ENCODE measurements at regions not wholly inside any gene's neighbourhood (a gene's known extent, or its start where the extent isn't known, plus 50 kb on each side); places are given as distances from the start of the nearest gene placed in this dataset.
A peak's percentile ranks its signal among the peaks of the same experiment; 100 is the strongest.
"Not testable (repeated sequence)": the region's sequence is repeated elsewhere in the genome, so short reads cannot be mapped to it uniquely, and the experiment has no call there.

GRCh38 chr15:83335542-83335941 lies 51.1 kb upstream of the BNC1 start:
- DNase-seq (ENCODE audit: low spot score); in situ Hi-C loops (cut with HindIII; ENCODE audit: low sequenced_read_pairs): not testable (repeated sequence)

- DNase-seq (ENCODE audit: low spot score), result no peak
- in situ Hi-C loops (cut with HindIII; ENCODE audit: low sequenced_read_pairs), result no loop called here
Measured at GRCh38 chr15:83339396-83339795, 54.9 kb upstream of the BNC1 start.

GRCh38 chr15:83340087-83340486 lies 55.6 kb upstream of the BNC1 start:
- in situ Hi-C loops (cut with HindIII; ENCODE audit: low sequenced_read_pairs), result no loop called here
- DNase-seq (ENCODE audit: low spot score), result no peak

GRCh38 chr15:83346342-83346741 lies 61.9 kb upstream of the BNC1 start:
- in situ Hi-C loops (cut with HindIII; ENCODE audit: low sequenced_read_pairs), result no loop called here
- DNase-seq (ENCODE audit: low spot score), result no peak

DNA sequence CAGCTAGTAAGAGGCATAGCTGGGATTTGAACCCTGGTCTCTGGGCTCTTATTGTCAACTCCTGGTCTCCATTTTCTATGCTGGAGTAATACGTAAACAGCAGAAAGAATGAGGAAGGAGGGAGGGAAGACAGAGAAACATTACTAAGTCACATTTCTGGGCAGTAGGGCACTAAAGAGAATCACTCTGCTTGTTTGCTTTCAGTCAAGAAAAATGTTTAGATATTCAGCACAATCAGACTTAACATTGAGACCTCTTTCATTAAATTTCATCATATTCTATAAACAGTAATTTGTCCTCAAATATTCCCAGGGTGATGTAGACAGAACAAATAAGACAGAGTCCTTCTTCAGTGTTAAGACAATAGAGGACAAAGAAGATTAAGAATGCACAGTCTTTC lies 67.7 kb upstream of the BNC1 start:
- no peak for DNase-seq (ENCODE audit: low spot score)
- in situ Hi-C loops (cut with HindIII; ENCODE audit: low sequenced_read_pairs), result no loop called here

- in situ Hi-C loops (cut with HindIII; ENCODE audit: low sequenced_read_pairs), result no loop called here
- DNase-seq (ENCODE audit: low spot score), result no peak
Measured at GRCh38 chr15:83356501-83357399, 72.3 kb upstream of the BNC1 start.

- in situ Hi-C loops (cut with HindIII; ENCODE audit: low sequenced_read_pairs), result no loop called here
- no peak for DNase-seq (ENCODE audit: low spot score)
Measured at GRCh38 chr15:83358972-83359564, 74.6 kb upstream of the BNC1 start.

DNA sequence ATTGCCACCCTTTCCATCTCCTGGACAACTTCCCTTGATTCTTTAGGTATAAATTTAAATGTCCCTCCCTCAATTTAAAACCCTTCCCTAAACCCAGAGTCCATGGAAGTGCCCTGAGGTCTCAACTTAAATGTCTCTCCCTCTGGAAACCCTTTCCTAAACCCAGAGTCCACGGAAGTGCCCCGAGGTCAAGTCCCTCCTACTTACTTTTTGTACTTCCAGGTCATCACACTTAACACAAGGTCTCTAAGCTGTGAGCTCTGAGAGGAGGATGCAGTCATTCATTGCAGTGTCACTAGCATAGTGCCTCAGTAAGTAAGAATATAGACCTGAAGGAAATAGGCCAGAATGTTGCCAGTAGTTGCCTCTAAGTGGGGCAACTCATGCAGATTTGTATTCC lies 78.2 kb upstream of the BNC1 start:
- in situ Hi-C loops (cut with HindIII; ENCODE audit: low sequenced_read_pairs), result no loop called here
- no peak for DNase-seq (ENCODE audit: low spot score)

GRCh38 chr15:83364501-83364900 lies 80.0 kb upstream of the BNC1 start:
- in situ Hi-C loops (cut with HindIII; ENCODE audit: low sequenced_read_pairs), result no loop called here
- no peak for DNase-seq (ENCODE audit: low spot score)

- in situ Hi-C loops (cut with HindIII; ENCODE audit: low sequenced_read_pairs), result no loop called here
- DNase-seq (ENCODE audit: low spot score), result peak; percentile 2
Measured at GRCh38 chr15:83365370-83365938, 81.0 kb upstream of the BNC1 start.

DNA sequence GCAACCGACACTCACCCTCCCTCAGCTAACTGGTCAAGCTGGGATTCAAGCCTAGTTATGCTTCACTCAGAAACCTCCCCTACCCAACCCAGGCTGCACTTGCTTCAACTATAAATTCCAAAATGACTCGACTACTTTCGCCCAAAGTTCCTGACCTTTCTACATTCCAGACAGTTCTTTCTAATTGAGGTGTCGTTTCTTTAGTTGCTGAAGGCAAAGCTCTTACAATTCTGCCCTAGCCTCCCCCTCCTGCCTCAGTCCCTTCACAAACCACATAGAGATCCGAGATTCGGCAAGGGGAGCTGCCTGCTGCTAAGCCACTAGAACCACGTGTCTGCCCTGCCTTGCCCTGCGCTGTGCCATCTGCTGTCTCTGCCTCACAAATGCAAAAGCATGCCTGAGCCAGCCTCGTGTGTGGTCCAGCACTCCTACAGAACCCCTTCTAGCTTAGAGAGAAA lies 74.7 kb upstream of the SH3GL3 start:
- DNase-seq (ENCODE audit: low spot score), result peak; percentile 9
- in situ Hi-C loops (cut with HindIII; ENCODE audit: low sequenced_read_pairs), result no loop called here

GRCh38 chr15:83378921-83379578 lies 68.1 kb upstream of the SH3GL3 start:
- in situ Hi-C loops (cut with HindIII; ENCODE audit: low sequenced_read_pairs), result no loop called here

GRCh38 chr15:83379579-83379959 lies 67.6 kb upstream of the SH3GL3 start:
- DNase-seq (ENCODE audit: low spot score), result no peak
- in situ Hi-C loops (cut with HindIII; ENCODE audit: low sequenced_read_pairs), result no loop called here

More at GRCh38 chr15:83378921-83379578, 68.1 kb upstream of the SH3GL3 start:
- no peak for DNase-seq (ENCODE audit: low spot score)

DNA sequence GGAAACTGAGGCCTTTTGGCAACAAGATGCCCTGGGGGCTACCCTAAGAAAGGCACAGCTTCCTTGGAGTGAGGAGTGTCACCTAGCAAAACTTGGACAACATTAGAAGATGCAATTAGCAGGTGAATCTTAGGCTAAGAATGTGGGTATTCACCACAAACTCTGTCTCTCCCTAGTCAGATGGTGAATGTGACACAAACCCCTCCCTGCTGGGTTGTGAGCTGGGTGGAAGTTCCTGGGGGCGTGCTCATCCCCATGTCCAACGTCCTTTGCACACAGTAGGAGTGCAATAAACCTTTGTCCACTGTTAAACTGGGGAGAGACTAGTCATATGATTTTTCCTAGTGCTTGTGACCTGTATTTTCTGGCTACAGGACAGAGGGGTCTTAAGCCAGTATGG lies 67.1 kb upstream of the SH3GL3 start:
- no peak for DNase-seq (ENCODE audit: low spot score)
- in situ Hi-C loops (cut with HindIII; ENCODE audit: low sequenced_read_pairs), result no loop called here

GRCh38 chr15:83380682-83381081 lies 66.5 kb upstream of the SH3GL3 start:
- no peak for DNase-seq (ENCODE audit: low spot score)
- in situ Hi-C loops (cut with HindIII; ENCODE audit: low sequenced_read_pairs), result no loop called here

DNA sequence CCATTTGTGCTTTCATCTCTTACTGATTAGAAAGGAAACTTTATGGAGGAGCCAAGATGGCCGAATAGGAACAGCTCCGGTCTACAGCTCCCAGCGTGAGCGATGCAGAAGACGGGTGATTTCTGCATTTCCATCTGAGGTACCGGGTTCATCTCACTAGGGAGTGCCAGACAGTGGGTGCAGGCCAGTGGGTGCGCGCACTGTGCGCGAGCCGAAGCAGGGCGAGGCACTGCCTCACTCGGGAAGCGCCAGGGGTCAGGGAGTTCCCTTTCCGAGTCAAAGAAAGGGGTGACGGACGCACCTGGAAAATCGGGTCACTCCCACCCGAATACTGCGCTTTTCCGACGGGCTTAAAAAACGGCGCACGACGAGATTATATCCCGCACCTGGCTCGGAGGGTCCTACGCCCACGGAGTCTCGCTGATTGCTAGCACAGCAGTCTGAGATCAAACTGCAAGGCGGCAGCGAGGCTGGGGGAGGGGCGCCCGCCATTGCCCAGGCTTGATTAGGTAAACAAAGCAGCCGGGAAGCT lies 63.5 kb upstream of the SH3GL3 start:
- in situ Hi-C loops (cut with HindIII; ENCODE audit: low sequenced_read_pairs); DNase-seq (ENCODE audit: low spot score): not testable (repeated sequence)

DNA sequence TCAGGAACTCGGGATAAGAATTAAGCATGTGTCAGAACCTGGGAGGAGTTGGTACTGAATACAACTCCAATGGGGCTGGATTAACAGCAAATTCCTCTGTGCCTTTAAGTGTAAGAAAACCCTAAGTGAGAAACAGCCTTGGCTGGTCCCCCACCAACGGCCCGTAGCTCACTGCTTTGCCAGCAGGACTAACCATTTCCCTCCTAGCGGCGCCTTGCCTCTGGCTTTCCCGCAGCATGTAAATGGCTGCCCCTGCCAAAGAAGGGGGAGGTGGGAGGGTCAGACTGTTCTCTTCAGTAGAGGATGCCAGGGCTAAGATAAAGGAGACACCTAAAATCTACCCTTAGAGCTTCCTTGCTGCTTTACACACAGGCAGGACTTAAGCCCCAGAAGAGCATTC lies 51.0 kb upstream of the SH3GL3 start:
- in situ Hi-C loops (cut with HindIII; ENCODE audit: low sequenced_read_pairs), result no loop called here
- DNase-seq (ENCODE audit: low spot score), result no peak
